GM19452 (cell line): ENCODE measurements at regions not wholly inside any gene's neighbourhood (a gene's known extent, or its start where the extent isn't known, plus 50 kb on each side); places are given as distances from the start of the nearest gene placed in this dataset.
"Not testable (repeated sequence)": the region's sequence is repeated elsewhere in the genome, so short reads cannot be mapped to it uniquely, and the experiment has no call there.

Experiments used
- ATAC-seq: cut with Tn5 transposase; IDR thresholded peaks from one replicate; pipeline ENCODE4 v1.9.1; 2021; ENCODE audit not compliant: unreplicated experiment

- no peak for ATAC-seq
Measured at GRCh38 chr7:142637240-142637639, 112.0 kb upstream of the PRSS1 start.

DNA sequence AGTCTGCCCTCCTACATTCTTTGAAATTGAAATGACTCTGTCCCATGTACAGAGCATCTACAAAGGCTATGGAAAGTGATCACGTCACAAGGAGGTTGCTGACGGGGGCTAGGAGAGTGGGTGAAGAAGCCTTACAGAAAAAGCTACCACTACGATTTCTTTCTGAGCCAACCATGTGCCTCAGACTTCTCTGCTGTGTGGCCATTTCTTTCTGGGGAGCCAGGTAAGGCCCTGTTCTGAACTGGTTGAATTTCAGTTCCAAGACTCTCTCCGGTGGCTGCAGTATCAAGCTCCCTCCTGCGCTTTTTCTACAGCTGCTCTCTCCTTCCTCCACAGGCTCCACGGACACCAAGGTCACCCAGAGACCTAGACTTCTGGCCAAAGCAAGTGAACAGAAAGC, 112.5 kb upstream of the PRSS1 start:
- ATAC-seq = no peak

- not testable (repeated sequence) for ATAC-seq
Measured at GRCh38 chr7:142636107-142636506, 113.2 kb upstream of the PRSS1 start.

DNA sequence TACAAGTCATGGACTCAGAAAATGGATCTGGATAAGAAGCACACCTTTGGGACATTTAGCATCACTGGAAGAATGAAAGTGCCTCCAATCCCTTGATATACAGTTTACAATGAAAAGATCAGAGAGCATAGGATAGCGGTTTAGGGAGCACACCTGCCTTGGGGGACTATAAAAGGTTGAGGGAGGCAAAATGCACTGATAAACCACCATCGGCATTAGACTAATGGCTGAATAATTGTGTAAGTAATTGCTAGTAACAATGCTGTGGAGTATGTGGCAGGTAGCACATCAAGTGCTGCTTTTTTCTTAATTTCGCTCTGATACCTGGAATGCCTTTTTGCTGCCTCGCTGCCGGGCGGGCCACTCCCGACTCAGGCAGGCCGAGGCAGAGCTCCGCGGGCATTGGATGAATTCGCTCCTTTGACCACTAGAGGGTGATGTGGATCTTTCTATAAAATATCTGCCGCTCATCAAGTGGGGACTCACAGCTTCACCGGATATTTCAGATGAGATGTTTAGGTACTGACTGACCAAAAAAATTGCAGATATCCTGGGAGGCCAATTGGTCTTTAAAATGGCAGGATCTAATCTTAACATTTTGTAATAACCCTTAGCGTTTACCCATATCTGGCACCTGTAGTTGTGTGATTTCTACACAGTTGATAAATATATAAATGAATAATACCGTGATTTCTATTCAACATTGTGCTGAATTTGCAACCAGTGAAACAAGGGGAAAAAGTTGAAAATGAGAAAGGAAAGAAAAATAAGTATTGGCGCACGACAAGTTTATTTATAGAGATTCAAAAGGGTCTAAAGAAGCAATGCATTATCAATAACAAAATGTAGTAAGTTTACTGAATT, 116.8 kb upstream of the PRSS1 start:
- peak; percentile 96 for ATAC-seq

GRCh38 chr7:142629588-142630260, 119.5 kb upstream of the PRSS1 start:
- ATAC-seq = no peak

- no peak for ATAC-seq
Measured at GRCh38 chr7:142628945-142629344, 120.3 kb upstream of the PRSS1 start.

DNA sequence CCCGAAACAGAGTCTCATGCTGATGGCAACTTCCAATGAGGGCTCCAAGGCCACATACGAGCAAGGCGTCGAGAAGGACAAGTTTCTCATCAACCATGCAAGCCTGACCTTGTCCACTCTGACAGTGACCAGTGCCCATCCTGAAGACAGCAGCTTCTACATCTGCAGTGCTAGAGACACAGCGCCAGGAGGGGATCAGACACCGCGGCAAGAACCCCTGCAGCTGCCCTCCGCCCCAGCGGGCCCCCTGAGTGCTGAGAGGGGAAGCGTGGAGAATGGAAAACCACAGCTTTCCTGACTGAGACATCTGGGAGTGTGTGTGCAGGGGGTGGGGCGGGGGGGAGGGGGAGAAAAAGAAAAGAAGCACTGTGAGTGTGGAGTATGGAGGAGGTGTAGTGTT, 122.0 kb upstream of the PRSS1 start:
- not testable (repeated sequence) for ATAC-seq

DNA sequence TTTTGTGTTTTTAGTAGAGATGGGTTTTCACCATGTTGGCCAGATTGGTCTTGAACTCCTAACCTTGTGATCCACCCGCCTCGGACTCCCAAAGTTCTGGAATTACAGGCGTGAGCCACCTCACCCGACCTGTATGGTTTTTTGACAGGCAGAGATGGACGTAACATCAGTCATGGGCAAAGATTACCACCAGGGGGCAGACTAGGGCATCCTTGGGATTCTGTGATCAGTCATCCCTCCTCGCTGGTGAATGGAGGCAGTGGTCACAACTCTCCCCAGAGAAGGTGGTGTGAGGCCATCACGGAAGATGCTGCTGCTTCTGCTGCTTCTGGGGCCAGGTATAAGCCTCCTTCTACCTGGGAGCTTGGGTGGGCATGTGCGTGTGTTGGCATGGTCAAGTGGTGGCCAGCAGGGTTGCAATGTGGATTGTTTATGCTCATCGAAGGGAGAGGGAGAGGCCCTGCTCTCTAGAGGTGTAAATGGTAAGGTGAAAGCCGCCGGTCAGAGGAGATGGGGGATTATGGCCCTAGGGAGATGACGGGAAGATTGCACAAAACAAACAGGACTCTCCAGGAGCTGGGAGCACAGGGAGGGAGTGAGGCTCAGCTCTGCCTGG, 122.7 kb upstream of the PRSS1 start:
- peak; percentile 86 for ATAC-seq

DNA sequence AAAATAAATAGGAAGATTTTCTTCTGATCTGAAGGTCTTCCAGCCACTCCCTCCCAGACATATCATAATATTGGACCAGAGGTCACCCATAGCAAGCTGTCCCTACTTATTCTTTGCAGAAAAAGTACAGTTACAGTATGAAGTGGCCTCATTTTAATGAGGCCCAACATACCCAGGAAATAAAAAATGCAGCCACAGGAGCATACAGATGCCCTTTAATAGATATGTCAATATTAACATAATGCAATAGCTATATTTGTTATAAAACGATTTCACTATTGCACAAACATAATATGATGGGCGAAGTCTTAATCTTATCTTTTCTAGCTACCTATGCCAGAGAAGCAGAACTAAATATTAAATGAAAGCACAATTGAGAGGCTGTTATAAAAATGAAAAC, 124.1 kb upstream of the PRSS1 start:
- not testable (repeated sequence) for ATAC-seq

- ATAC-seq = no peak
Measured at GRCh38 chr7:142620402-142620801, 128.9 kb upstream of the PRSS1 start.

DNA sequence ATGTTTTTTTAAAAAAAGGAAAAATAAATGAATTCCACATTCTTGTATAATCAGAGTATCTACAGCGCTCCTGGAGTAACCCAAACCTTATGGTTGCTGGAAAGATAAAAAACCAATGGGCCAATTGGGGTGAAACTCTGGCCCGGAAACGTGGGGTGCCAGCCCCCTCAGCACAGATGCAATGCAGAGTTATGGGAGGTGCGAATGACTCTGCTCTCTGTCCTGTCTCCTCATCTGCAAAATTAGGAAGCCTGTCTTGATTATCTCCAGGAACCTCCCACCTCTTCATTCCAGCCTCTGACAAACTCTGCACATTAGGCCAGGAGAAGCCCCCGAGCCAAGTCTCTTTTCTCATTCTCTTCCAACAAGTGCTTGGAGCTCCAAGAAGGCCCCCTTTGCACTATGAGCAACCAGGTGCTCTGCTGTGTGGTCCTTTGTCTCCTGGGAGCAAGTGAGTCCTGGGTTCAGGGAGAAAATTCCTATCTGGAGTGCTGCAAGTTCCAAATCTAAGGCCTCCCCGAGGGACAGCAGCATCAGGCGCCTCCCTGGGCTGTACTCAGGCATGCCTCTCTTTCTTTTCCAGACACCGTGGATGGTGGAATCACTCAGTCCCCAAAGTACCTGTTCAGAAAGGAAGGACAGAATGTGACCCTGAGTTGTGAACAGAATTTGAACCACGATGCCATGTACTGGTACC, 130.5 kb upstream of the PRSS1 start:
- ATAC-seq = no peak

GRCh38 chr7:142616842-142617241, 132.4 kb upstream of the PRSS1 start:
- no peak for ATAC-seq

- ATAC-seq = no peak
Measured at GRCh38 chr7:142616121-142616643, 133.1 kb upstream of the PRSS1 start.

DNA sequence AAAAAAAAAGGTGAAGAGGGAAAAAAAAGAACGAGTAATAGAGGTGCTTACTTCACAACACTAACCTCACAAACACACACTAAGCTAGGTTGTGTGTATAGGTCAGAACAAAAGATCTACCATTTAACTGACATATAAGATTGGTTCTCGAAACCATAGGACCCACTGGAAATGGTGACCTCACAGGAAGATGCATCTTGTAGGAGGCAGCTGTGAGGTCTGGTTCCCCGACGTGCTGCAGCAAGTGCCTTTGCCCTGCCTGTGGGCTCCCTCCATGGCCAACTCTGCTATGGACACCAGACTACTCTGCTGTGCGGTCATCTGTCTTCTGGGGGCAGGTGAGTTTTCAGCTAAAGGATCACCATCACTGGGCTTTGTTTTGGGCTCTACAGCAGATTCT, 133.8 kb upstream of the PRSS1 start:
- ATAC-seq = no peak

DNA sequence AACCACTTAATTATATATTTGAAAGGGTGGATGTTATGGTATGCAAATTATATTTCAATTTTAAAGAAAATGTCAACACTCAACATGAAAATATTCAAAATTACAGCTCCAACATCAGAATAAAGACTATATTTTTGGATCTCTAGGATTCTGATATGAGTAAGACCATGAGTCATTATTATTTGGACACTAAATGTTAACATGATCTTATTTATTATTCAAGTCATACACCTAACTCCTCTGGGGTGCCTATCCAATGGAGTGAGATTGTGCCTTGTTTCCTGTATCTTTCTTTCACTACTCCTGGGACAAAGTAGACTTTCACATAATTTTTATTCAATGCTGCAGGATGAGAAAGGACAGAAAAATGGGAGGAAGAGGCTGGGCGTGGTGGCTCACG, 135.2 kb upstream of the PRSS1 start:
- no peak for ATAC-seq

DNA sequence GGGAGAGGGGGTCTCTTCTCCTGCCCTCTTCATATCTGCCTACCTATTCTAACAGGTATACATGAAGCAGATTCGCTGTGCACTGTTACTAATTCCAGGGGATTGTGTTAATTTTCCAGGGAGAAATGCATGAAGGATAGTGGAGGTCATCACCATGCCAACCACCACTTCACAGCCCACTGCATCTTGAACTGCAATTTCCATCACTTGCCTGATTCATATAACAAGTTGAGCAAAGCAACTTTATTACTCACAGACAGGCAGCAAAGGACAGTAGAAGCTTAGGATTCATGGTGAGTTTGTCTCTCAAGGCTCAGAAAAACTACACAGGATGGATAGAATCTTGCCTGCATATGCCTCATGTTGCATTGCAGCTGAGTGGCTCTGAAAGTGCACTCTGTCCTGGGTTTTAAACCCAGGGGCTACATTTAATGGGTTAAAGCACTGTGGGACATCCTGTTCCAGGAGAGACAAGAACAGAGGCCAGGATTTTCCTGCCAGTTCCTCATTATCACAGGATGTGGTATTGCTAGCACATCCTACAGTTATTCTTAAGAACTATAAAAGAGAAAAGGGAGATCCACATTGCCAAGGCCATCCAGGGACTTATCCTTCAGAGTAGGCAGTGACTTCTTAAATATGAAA, 136.9 kb upstream of the PRSS1 start:
- ATAC-seq = no peak

DNA sequence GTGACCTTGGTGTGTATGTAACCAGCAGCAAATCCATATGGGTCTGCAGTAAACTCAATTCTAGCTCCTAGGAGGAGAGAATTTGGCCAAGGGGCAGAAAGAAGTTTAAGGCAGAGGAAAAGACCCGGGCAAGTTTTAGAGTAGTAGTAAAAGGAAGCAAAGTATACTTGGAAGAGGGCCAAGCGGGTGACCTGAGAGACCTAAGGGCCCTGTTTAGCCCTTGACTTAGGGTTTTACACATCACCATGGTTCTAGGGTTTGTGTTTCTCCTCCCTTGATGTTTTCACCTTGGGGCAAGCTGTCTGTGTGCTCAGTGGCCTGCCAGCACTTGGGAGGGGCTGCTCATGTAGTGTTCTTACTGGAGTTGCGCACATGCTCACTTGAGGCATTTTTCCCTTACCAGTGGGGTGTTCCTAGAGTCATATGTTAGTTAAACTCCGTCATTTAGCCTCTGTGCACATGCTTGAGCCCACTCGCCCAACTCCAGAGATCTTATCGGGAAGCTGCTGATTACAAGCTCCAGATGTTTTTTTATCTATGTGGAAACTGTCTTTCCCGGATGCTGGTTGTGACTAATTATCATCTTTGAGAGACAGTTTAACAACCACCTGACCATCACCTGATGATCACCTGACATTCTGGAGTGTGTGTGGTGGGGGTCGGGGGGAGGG, 137.6 kb upstream of the PRSS1 start:
- no peak for ATAC-seq

DNA sequence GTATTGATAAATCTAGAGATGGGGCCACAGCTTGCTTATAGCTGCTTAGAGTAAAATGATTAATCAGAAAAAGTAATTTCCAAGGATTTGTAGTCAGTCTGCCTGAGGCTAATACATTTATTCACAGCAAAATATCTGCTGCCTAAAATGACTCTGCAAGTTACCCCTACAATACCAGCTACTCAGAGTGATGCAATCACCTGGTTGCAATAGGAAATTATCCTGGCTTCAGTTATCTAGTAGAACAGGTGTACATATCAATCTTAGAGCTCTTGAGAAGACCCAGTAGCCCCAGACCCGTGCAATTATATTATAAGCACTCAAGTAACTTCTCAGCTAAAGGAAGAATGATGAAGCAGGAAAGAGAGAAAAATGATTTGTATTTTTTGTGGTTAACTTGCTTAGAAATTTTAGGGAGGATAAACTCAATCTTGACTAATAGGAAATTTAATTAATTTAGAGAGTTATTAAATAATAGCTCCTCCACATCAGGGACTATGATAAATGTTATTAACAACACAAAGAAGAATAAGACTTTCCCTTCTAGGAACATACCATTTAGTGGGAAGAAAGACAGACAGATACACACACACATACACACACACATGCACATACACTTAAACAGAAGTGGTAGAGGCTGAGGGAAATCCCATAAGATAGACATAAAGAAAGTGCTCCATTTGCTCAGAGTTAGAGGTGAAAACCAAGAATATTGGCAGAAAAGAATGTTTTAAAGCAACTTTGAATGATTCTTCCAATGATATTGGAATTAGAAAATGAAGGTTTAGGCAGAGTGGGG, 140.4 kb upstream of the PRSS1 start:
- ATAC-seq = no peak

DNA sequence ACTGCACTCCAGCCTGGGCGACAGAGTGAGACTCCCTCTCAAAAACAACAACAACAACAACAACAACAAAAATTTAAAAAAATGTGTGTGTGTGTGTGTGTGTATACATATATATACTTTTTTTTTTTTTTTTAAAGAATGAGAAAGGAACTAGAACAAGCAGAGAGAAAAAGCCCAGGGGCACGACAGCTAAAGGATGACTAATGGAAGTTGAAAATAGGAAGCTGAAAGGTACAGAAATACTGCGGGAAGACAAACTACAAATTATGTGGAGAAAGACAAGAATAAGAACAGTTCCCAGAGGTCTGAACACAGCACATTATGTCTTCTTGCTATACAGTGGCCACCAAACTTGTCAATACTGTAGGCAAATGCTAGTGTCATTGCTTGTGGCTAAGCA, 141.9 kb upstream of the PRSS1 start:
- no peak for ATAC-seq
